Hepatocyte (in vitro differentiated cells): ENCODE measurements at regions not wholly inside any gene's neighbourhood (a gene's known extent, or its start where the extent isn't known, plus 50 kb on each side); places are given as distances from the start of the nearest gene placed in this dataset.

Source experiments
- DNase-seq: peaks from one replicate; pipeline ENCODE4 v3.0.0-alpha.2; 2016; ENCODE audit warnings: low spot score
- H2AFZ ChIP-seq: fragments of 200-600 bp; sonication (generic); 2 replicates; pipeline ENCODE4 v1.6.0; 2016; ENCODE audit warnings: antibody characterized with exemption, mild to moderate bottlenecking
- H3K27ac ChIP-seq: fragments of 200-600 bp; sonication (generic); 2 replicates; pipeline ENCODE4 v1.5.1; 2016; ENCODE audit warnings: mild to moderate bottlenecking
- H3K27me3 ChIP-seq: fragments of 200-600 bp; sonication (generic); 2 replicates; pipeline ENCODE4 v1.6.1; 2016
- H3K36me3 ChIP-seq: fragments of 200-600 bp; sonication (generic); replicated peaks from 2 replicates; pipeline ENCODE4 v1.5.1; 2016; ENCODE audit warnings: low read depth; ENCODE audit not compliant: insufficient read depth
- H3K4me1 ChIP-seq: fragments of 200-600 bp; sonication (generic); 2 replicates; pipeline ENCODE4 v1.5.1; 2016; ENCODE audit warnings: mild to moderate bottlenecking, moderate library complexity; ENCODE audit not compliant: insufficient read depth
- H3K4me2 ChIP-seq: fragments of 200-600 bp; sonication (generic); 2 replicates; pipeline ENCODE4 v1.6.0; 2016
- H3K4me3 ChIP-seq: fragments of 200-600 bp; sonication (generic); 2 replicates; pipeline ENCODE4 v1.5.1; 2016; ENCODE audit warnings: mild to moderate bottlenecking
- H3K79me2 ChIP-seq: fragments of 200-600 bp; sonication (generic); 2 replicates; pipeline ENCODE4 v1.6.0; 2017; ENCODE audit warnings: mild to moderate bottlenecking
- H3K9me2 ChIP-seq: fragments of 200-600 bp; sonication (generic); replicated peaks from 2 replicates; pipeline ENCODE4 v1.6.0; 2017; ENCODE audit warnings: mild to moderate bottlenecking; ENCODE audit not compliant: insufficient read depth
- H3K9me3 ChIP-seq: fragments of 200-600 bp; sonication (generic); 2 replicates; pipeline ENCODE4 v1.5.1; 2016; ENCODE audit warnings: low read depth, mild to moderate bottlenecking
- H4K20me1 ChIP-seq: fragments of 200-600 bp; sonication (generic); 2 replicates; pipeline ENCODE4 v1.6.0; 2016; ENCODE audit warnings: mild to moderate bottlenecking; ENCODE audit not compliant: insufficient read depth, poor library complexity, severe bottlenecking
- CTCF ChIP-seq: fragments of 200-600 bp; sonication (generic); IDR thresholded peaks from 2 replicates; pipeline ENCODE4 v1.5.1; 2016; ENCODE audit warnings: antibody characterized with exemption, mild to moderate bottlenecking; ENCODE audit not compliant: poor library complexity
- EZH2 ChIP-seq: fragments of 200-600 bp; sonication (generic); IDR thresholded peaks from 2 replicates; pipeline ENCODE4 v1.6.1; 2016; ENCODE audit warnings: antibody characterized with exemption, mild to moderate bottlenecking, borderline replicate concordance
- EZH2phosphoT487 ChIP-seq: fragments of 200-600 bp; sonication (generic); IDR thresholded peaks from one replicate; pipeline ENCODE4 v1.6.1; 2018; ENCODE audit warnings: antibody characterized with exemption, mild to moderate bottlenecking, low read depth, moderate library complexity; ENCODE audit not compliant: unreplicated experiment, severe bottlenecking
- WGBS: methylation state at CpG from one replicate; pipeline ENCODE4 v1.1.6; 2016; ENCODE audit warnings: low lambda C conversion rate; ENCODE audit errors: missing lambda C conversion rate; 5-methylcytosine and 5-hydroxymethylcytosine counted together

- Histone ChIP-seq H3K9me3 (no peaks in the 10 kb centered on the region), H3K4me3 (no peak overlapping the region), H3K4me2 (no peak overlapping the region), H3K4me1 (peaks cover 6% of the 10 kb centered on the region), H2AFZ (no peak overlapping the region), H3K79me2 (no peaks in the 10 kb centered on the region), H3K27me3 (no peaks in the 10 kb centered on the region), H3K9me2 (no peaks in the 10 kb centered on the region), H3K27ac (no peak overlapping the region), H4K20me1 (no peaks in the 10 kb centered on the region), H3K36me3 (no peaks in the 10 kb centered on the region)
- TF ChIP-seq EZH2phosphoT487, result no peak
- no peak for TF ChIP-seq CTCF
- no peak for TF ChIP-seq EZH2
- no peak for DNase-seq
- 70% methylated on average over 5 of the region's 5 CpGs for WGBS
These were observed 174.1 kb downstream of the IBTK start for GRCh38 chr6:82073484-82073883.

DNA sequence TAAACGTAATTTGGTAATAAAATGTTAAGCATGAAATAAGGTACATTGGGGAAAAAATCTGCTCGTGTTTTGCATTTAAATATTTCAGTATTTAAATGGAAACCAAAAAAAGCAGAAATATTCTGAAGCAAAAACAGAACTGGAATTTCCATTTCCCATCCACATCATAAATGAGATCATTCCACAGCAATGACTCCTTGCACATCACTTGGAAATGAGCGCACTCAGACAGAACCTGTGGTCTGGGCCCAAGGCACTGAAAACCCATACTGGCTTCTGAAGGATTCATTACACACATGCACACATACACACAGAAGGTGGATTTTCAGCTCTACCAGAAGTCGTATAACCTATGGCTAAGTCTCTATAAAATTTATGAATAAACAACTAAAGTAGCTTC, 174.8 kb downstream of the IBTK start:
- no peak for DNase-seq
- Histone ChIP-seq H3K27me3 (no peaks in the 10 kb centered on the region), H3K79me2 (no peaks in the 10 kb centered on the region), H3K9me3 (no peaks in the 10 kb centered on the region), H3K4me3 (no peak overlapping the region), H3K36me3 (no peaks in the 10 kb centered on the region), H3K27ac (no peak overlapping the region), H4K20me1 (no peaks in the 10 kb centered on the region), H2AFZ (no peak overlapping the region), H3K4me2 (no peak overlapping the region), H3K9me2 (no peaks in the 10 kb centered on the region), H3K4me1 (peaks cover 6% of the 10 kb centered on the region)
- 64% methylated on average over 4 of the region's 4 CpGs for WGBS
- TF ChIP-seq EZH2 (no peak), CTCF (no peak), EZH2phosphoT487 (no peak)

GRCh38 chr6:82072121-82072521, 175.4 kb downstream of the IBTK start:
- H3K27ac ChIP-seq, result no peak overlapping the region
- peaks cover 6% of the 10 kb centered on the region for H3K4me1 ChIP-seq
- H3K36me3 ChIP-seq, result no peaks in the 10 kb centered on the region
- H4K20me1 ChIP-seq, result no peaks in the 10 kb centered on the region
- H3K79me2 ChIP-seq, result no peaks in the 10 kb centered on the region
- no peaks in the 10 kb centered on the region for H3K9me3 ChIP-seq
- H3K4me2 ChIP-seq, result no peak overlapping the region
- 42% methylated on average over 1 of the region's 1 CpG for WGBS
- no peak overlapping the region for H3K4me3 ChIP-seq
- H3K9me2 ChIP-seq, result no peaks in the 10 kb centered on the region
- H2AFZ ChIP-seq, result no peak overlapping the region
- no peak for TF ChIP-seq EZH2phosphoT487
- no peaks in the 10 kb centered on the region for H3K27me3 ChIP-seq
- no peak for DNase-seq

DNA sequence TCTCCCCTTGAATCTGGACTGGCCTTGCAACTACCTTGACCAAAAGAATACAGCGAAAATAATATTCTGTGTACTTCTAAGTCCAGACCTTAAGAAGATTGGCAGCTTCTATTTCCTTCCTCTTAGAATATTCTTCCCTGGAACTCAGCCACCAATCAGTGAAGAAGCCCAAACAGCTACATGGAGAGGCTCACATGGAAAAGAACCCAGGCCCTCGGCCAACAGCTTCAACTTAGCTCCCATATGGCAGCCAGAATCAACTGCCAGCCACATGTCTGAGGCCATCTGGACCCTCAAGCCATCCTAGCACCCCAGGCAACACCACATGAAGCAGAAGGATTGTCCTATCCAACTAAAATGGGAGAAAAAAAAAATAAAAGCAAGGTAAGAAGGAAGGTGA, 178.8 kb downstream of the IBTK start:
- Histone ChIP-seq H4K20me1 (no peaks in the 10 kb centered on the region), H3K27me3 (no peaks in the 10 kb centered on the region), H3K9me3 (no peaks in the 10 kb centered on the region), H3K27ac (no peak overlapping the region), H3K36me3 (no peaks in the 10 kb centered on the region), H3K9me2 (no peaks in the 10 kb centered on the region), H2AFZ (no peak overlapping the region), H3K79me2 (no peaks in the 10 kb centered on the region), H3K4me3 (no peak overlapping the region), H3K4me2 (no peak overlapping the region), H3K4me1 (peaks cover 6% of the 10 kb centered on the region)
- no peak for DNase-seq
- TF ChIP-seq CTCF (no peak), EZH2phosphoT487 (no peak)
- 50% methylated on average over 2 of the region's 2 CpGs for WGBS
